ENCODE measurements at regions not wholly inside any gene's neighbourhood (a gene's known extent, or its start where the extent isn't known, plus 50 kb on each side); places are given as distances from the start of the nearest gene placed in this dataset.

DNA sequence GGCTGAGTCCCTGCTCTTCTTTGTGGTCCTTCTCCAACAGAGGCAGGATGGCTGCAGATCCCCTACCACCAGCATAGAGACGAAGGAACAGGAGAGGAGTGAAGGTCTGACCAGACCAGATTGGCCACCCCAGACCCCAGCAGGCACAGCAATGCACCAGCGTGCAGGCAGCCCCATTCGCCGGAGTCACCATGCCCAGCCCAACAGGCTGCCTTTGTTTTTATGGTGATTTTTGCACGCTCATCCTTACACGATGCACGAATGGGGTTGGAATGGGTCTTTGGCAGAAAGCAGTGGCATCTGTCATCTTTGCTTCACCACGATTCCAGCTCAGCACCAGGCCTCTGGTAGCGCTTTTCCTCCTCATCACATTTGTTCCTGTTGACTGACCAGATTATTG is 427.6 kb downstream of the INHBA start:
- no peak for DNase-seq

DNA sequence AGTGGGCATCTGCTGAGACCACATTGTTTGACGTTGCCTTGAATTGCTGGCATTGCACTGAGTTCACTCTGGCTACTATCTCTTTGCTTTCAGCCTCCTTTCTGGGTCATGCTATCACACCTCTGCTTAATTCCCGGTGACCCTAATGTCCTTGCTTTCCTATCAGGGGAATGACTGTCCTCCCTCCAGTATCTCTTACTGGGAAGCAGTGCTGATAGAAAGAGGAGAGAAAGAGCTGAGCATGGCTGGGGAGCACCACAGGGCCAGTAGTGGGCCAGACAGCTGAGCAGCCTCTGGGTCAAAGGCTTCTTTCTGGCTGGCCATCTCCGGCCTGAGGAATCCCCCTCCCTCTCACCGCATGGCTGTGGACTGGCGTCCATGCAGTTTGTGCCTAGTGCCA is 428.7 kb downstream of the INHBA start:
- DNase-seq = no peak

DNA sequence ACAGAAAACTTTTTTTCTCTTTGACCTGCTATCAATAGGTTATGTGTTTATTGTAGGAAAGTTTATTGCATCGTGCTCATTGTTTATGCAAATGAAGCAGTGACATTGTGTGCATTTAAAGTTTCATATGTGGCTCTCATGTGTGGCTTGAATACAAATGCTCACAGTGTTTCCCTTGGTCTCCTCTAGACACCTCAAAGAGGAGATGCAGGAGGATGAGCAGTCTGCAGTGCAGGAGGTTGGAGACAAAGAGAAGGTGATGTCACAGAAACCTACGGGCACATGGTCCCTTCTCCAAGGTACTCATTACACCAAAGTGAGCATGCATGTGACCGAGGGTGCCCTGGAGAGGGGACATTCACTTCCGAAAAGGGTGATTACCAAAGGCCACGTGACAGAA is 430.2 kb downstream of the INHBA start:
- DNase-seq = no peak

DNA sequence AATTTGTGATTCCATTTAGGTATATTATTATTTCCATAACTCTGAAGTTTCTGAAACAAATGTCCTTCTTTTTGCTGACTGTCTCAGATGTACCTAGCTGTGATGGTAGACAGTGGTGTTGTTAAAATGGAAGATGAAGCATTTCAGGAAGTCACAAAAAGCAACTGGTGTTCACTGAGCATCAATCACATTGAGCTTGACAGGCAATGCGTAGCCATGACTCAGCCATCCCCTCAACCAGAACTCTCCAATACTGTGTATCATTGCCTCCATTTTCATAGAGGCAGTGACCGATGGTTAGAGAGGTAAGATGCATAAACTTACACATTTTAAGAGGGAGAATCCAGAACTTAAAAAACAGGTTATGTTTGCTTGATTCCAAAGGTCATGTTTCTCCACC is 434.0 kb downstream of the INHBA start:
- no peak for DNase-seq

DNA sequence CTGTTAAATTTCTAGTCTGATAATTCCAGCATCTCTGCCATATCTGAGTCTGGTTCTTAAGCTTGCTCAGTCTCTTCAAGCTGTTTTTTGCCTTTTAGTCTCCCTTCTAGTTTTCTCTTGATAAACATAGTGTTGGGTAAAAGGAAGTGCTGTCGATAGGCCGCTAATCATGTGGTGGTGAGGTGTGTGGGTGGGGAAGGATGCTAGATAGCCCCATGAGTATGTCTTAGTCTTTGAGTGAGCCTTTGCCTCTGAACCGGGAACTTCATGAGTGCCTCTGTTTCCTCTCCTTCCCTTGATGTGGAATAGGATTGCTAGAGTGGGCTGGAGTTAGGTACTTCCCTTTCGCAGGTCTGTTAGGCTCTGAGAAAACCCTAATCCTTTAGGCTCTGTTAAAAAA is 441.8 kb downstream of the INHBA start:
- no peak for DNase-seq

DNA sequence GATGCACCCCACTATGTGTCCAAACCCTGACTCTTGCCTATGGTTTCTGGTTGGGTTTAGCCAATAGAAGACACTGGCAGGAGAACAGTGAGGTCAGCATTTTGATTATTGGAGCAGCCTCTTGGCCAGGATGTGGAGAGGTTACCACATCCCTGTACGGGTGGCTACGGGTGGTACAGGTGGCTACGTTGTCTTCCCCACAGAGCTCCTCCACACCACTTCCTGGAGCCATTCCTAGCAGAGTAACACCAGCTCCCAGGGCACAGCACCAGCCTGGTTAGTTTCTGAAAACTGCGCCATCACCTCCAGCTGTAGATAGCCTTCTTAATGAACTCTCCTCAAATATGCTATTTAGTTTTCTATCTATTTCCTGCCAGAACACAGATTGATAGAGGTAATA is 445.2 kb downstream of the INHBA start:
- no peak for DNase-seq

DNA sequence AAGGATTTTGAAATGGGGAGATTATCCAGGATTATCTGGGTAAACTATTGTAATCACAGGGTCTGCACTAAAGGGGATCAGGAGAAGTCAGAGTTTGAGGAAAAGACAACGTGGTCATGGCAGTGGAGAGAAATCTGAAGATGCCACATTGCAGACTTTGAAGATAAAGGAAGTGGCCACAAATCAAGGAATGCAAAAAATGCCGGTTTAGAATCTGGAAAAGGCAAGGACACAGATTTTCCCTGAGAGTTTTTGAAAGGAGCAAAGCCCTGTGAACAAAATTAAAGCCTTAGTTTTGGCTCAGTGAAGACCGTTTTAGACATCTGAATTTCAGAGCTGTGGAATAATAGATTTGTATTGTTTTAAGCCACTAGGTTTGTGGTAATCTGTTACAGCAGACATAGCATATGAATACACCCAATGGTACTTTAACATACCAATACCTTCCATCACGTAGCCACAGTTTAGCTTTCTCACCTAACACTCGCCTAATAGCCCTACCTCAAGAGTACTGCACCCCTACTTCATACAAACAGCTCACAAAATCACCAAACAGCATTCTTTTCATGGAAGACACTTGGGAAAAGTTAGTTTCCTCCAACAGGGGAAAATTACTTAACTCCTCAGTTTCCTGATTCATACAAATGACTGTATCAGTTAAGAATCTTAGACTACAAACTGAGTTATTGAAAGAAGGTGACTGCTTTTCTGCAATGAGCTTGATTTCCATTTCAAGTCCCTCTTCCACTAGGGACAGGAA is 446.5 kb downstream of the INHBA start:
- DNase-seq = no peak

DNA sequence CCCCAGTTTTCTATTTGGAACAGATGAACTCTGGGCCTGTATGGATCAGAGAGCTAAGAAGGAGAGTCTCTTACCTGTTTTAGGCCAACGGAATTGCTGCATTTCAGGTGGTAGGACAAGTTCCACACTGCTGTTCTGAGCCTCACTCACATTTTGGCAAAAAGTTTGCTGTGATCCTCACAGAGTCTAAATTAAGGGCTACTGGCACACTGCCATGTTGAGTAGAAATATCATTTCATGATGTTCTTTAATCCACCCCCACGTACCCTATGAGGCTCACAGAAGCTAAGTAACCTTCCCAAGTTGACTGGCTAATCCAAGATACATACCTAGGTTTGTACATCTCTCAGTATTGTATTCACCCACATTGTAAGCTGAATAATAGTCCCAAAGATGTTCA is 447.2 kb downstream of the INHBA start:
- no peak for DNase-seq

DNA sequence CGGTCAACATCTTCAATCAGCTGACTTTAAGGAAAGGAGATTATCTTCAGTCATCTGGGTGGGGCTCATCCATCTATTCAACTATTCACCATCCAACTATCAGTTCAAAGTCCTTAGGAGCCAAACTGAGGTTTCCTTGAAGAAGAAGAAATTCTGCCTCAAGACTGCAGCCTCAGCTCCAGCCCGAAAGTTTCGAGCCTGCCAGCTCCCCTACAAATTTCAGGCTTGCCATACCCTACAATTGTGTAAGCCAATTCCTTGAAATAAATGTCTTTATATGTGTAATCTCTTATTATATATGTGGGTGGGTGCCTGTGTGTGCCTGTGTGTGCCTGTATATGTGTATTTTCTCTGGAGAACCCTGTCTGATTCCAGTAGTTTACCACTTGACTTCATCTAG is 447.8 kb downstream of the INHBA start:
- no peak for DNase-seq

DNA sequence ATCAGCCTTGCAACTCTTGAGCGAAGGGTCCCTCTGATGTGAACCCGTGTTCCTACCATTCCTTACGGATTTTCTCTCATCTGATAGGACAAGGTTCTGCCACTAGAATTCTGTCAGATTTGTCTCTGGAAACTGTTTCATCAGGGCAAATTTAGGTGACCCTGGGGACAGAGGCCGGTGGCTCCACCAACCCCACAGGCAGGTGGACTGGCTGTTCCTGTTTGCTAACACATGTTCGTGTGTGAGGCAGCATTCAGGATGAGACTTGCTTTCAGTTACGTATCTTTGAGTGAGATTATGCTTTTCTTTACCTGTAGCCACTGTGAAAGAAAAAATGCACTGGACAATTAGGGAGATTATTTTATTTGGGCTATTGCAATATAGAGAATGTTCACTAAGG is 449.9 kb downstream of the INHBA start:
- no peak for DNase-seq

DNA sequence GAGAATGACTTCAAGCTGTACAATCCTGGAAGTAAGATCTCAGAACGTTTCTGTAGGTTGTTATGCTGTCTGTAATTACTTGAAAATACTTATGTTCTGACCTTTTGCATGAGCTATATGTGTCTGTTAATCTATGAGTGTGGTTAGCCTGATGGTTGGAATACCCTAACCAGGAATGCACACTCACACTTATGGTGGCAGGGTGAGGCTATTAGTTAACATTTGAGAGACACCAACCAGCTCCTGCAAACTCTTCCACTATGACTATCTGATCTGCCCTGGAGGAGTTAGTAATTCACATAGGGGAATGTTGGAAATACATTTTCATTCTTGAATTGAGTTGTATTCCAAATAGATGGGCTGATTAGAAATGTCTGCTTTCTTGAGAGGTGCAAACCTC is 450.3 kb downstream of the INHBA start:
- no peak for DNase-seq

DNA sequence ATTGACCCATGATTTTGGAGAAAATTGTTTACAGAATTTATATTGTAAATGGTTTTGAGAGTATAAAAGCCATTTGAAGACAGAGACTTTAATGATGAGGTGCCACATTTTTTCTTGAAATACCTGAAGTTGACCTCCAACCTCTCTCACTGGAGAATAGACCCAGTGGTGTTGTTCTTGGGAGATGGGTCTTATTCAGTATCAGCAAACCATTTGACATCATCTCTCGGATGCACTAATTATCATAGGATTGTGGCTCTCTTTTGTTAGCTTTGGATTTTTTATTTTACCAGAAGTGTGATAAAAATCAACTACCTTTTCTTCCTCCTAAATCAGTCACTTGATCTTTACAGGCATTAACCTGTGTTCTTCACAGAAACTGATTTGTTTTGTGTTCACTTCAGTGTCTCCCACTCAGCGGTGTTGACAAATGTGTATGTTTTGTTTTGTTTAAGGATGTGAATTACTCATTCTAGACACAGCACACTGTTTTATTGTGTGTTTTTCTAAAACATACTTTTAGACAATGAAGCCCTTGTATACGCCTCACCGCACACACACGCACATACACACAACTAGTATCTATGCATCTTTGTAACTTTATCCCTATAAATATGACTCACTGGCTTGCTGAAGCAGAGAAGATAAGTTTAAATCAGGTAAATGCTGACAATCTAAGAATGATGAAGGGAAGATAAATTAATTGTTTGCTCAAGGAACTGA is 455.6 kb downstream of the INHBA start:
- no peak for DNase-seq

DNA sequence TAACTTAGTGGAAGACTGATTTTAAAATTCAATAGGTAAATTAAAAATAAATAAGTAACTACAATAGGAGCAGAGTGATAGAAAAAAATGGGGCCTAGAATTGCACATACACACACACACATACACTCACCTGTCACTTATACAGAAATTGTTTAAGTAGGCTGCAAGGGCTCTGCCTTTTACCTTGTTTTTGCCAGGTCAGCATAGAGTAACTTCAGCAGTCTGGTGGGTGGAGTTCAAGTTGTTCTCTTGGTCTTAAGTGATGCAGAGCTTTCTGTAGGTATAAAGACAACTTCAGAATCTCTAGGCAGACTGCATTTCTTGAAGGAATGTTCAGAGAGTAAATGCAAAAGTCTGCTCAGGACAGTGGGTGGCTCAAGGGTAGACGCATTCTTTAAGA is 457.0 kb downstream of the INHBA start:
- no peak for DNase-seq

DNA sequence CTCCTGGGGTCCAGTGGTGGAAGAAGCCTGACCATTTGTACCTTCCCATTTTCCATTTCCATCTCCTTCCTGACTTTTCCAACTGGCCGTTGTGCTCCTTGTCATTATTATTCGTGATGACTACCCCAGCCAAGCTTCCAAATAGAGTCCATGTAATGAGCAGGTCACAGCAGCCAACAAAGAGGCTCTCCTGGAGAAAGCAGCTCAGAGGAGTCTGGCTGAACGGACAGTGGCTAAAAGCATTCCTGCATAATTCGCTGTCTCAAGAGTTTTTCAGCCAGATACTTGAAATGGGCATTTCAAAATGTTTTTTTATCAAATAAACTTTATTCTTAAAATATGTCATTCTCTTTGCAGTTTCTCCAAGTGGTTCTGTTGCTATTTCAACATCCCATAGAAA is 458.6 kb downstream of the INHBA start:
- no peak for DNase-seq

DNA sequence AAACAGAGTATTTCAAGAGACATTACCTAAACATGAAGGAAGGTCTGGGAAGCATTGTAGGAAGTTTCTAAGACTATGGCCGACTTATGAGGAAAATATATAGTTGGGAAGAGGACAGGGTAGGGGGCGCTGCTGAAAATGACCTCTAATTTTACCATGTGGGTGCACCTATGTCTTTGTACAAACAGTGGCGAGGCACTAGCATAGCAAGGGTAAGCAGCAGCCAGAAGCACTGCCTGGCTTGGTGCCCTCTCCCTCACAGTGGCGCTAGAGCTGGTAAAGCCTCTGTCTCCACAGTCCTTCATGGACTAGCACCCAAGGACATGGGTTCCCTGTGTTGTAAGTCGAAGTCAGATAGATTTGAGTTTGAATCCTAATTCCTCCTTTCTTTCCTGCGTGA is 461.2 kb downstream of the INHBA start:
- no peak for DNase-seq

DNA sequence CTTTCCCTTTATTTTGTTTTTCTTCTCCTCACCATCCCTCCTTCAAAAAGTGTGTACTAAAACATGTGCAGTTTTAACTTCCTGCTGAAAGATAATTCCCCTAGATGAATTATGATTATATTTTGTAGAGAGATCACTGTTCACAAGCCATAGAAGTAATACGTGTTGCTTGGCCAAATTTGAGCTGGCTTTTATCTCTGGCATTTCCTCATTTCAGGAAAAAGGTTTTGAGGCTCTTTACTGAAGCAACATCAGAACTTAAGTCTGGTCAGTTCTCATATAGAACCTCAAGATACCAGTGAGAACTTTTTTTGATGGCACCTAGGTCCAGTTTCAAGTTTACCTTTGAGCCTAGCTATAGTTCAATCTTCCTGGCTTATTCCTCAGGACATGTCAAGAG is 463.3 kb downstream of the INHBA start:
- no peak for DNase-seq

DNA sequence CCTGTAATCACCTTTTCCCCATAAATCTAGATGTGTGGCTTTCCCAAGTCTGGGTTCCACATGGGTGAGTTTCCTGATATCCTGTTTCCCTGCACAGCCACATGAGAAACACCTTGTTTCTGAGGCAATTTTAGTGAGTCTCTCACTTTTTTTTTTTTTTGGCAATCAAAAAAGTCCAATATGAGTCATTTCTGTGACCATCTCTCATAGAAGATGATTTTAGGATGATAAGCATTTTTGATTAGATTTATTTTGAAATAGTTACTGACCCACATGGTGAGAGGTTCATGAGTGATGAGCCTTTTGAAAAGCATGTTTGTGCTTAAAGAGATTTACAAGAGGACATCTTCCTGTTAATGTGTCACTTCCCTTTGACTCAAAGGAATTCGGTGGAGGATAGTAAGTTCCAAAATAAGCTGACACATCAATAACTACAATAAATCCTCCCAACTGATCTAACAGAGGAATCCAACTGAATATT is 464.0 kb downstream of the INHBA start:
- DNase-seq = no peak

DNA sequence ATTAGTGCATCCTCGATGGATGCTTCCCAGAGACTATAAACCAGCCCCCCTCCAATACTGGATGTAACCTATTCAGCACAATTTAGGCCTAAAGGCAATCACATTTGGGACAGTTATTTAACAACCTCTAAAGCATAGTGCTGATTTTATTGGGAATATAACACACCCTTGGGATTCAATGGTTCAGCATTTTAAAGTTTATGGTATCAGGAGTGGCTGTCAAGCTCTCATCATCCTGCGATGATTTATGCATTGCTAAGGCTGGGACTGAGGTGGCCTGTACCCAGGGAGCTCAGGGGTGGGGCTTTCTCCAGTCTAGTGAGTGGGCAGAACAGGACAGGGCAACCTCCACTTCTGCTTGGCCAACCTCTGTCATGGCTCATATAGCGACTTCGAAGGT is 464.9 kb downstream of the INHBA start:
- no peak for DNase-seq

DNA sequence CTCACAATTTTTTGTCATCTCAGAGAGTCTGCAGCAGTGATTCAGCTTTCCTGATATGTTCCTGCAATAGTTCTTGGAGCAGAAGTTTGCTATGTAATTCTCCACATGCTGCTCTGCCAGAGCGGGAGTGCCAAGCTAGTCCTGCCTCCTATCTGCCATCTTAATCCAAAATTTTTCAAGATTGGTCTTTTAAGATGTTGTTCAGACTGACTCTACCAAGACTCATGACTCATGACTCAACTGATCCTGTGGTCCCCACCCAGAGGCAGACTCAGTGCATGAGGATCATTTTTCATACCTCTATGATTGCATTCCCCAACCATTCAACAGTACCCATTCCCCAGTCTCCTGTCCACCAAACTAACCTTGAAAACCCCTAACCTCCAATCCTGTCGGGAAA is 470.8 kb downstream of the INHBA start:
- no peak for DNase-seq

DNA sequence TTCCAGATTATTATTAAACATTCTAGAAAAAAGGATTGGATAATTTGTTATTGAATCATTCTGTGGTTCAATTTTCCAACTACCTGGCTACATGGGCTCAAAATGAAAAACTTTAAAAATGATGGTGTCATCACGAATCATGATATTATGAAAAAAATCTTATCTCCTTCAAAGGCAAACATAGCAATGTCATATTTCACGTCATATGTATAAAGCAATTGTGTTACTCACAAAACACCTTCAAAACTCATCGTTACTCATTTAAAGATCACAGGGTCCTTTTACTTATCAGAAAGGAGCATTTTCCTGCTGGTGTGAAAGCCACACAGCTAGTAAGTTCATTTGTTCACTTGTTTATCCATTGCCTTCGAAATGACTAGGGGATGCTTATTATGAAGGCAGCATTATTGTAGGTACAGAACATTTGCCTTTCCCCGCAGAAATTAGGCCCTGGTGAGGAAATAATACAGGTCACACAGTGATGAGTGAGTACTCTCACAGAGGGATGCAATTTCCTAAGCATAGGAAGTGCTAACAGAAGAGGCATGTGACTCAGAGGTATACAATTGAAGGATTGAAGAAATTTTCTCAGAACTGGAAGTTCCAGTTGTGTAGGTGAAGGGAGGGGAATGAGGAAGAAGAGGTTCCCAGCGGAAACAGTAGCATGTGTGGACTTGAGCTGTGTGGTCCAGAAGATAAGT is 478.7 kb downstream of the INHBA start:
- no peak for DNase-seq

DNA sequence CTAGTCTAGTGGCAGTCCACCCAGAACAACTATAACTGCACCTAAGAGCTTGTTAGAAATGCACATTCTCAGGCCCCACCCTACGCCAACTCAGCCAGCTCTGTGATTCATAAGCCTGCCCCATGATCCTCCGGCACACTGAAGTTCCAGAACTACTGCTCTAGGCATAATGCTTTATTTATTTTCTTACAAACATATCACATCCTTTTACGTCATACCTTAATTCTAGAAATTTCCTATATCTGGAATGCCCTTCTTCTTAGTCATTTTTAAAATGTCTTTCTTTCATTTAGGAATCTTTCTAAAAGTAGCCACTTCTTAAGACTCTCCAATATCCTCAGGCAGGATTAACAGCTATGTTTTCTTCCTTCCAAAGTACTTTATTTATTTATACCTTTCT is 480.1 kb downstream of the INHBA start:
- no peak for DNase-seq

DNA sequence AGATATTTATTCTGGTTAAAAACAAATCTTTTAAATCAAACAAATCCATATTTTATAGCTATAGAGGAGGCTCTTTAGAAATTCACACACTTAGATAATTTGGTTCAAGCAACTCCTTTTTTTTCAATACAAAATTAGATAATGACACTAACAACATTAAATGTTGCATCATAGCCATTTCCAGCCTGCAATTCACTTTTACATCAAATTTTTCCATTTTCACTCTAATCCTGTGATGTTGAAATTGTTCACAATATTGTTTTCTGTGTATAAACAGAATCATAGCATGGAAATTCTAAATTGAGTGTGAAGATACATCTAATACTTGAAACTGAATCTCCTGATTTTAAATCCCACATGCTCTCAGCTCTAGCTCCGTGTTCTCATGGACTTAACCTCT is 482.6 kb downstream of the INHBA start:
- no peak for DNase-seq

DNA sequence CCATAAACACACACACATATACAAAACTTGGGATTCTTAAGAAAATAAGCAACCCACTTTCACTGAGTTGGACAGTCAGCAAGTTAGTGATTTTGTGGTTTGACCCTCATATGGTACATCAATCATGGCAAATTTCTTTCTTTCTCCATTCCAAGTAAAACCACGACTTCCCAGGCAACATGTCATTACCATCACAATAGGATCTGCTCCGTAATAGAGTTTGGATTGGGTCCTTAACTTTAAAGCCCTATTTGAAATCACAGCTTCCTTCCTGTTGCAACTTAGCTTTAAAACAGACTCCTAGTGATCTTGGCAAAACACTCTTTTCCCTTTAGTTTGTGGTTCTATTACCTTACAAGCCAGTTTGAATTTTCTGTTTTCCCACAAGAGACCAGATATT is 483.6 kb downstream of the INHBA start:
- no peak for DNase-seq

DNA sequence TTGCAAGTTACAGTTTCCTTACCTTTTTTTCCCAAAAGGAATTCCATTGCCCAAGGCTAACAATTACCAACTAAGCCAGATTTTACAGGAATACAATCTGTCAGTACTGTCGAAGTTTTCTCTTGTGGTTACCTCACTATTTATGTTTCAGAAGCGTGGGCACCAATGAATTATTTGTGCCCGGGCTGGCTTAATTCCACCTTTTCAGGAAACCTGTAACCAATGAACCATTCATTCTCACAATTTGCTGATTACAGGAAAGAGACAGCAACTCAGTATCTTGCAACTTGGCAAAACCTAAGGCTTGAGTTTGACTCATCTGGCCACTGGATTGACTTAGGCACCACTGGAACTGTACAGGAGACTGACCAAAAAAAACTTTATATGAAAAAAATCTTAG is 485.6 kb downstream of the INHBA start:
- no peak for DNase-seq

Measured in hematopoietic multipotent progenitor cell treated with erythropoietin and hydrocortisone succinate and interleukin-3 and kit ligand, for 8 days (in vitro differentiated cells).